ENCODE measurements at regions not wholly inside any gene's neighbourhood (a gene's known extent, or its start where the extent isn't known, plus 50 kb on each side); places are given as distances from the start of the nearest gene placed in this dataset.

DNA sequence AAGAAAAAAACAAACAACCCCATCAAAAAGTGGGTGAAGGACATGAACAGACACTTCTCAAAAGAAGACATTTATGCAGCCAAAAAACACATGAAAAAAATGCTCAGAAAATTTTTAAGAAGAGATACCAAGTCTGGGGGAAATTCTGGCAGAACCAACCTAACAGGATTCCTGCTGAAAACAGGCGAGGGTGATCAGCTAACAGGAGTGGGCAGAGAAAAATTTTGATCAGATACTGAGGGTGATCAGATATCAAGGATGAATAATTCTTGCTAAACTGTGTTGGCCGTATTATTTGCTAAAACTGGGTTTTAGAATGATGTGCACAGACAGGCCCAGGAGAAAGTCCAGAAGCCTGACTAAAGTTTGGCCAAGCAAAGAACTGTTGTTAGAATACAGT is 557.3 kb downstream of the CD109 start:
- no peaks in the 10 kb centered on the region for H3K79me1 ChIP-seq (ENCODE audit: low read length)
- H3K4ac ChIP-seq (ENCODE audit: low read depth, low read length), result no peak overlapping the region
- no CpG with 5 or more reads among the region's 2 CpGs for WGBS (ENCODE audit: extremely low coverage, insufficient coverage, low lambda C conversion rate)

GRCh38 chr6:74250161-74250818 is 554.3 kb downstream of the CD109 start:
- DNase-seq, result no peak
- Histone ChIP-seq H3K4ac (ENCODE audit: low read depth, low read length) (no peak overlapping the region), H3K27ac (ENCODE audit: low read depth, low read length) (no peak overlapping the region), H2BK120ac (ENCODE audit: low read depth, low read length) (no peak overlapping the region), H3K4me1 (ENCODE audit: control insufficient read depth, low read depth, low read length) (no peaks in the 10 kb centered on the region), H2BK5ac (ENCODE audit: low read length) (no peak overlapping the region), H3K4me3 (ENCODE audit: low read length) (no peak overlapping the region), H3K56ac (ENCODE audit: low read length) (no peak overlapping the region), H2BK15ac (replicated peaks; ENCODE audit: low read depth) (no peak overlapping the region), H3K18ac (ENCODE audit: low read length) (no peak overlapping the region), H2AK5ac (ENCODE audit: low read length) (no peak overlapping the region), H3K27me3 (ENCODE audit: insufficient read depth, low read length, poor library complexity) (no peaks in the 10 kb centered on the region), H4K8ac (ENCODE audit: low read depth, low read length) (no peak overlapping the region), H3K79me1 (ENCODE audit: low read length) (no peaks in the 10 kb centered on the region), H3K79me2 (ENCODE audit: control insufficient read depth, insufficient read depth, low read length) (no peaks in the 10 kb centered on the region), H3K23ac (ENCODE audit: low read length) (no peak overlapping the region), H4K5ac (ENCODE audit: low read length) (no peak overlapping the region), H3K9ac (ENCODE audit: low read length) (no peak overlapping the region), H3K4me2 (ENCODE audit: low read length) (no peak overlapping the region), H3K36me3 (ENCODE audit: control insufficient read depth, insufficient read depth, low read length) (no peaks in the 10 kb centered on the region)
- WGBS (ENCODE audit: extremely low coverage, insufficient coverage, low lambda C conversion rate), result no CpG with 5 or more reads among the region's 2 CpGs

More for the DNA sequence above, 557.3 kb downstream of the CD109 start:
- Histone ChIP-seq H3K27me3 (ENCODE audit: insufficient read depth, low read length, poor library complexity) (no peaks in the 10 kb centered on the region), H3K4me1 (ENCODE audit: control insufficient read depth, low read depth, low read length) (no peaks in the 10 kb centered on the region), H2AK5ac (ENCODE audit: low read length) (no peak overlapping the region), H3K79me2 (ENCODE audit: control insufficient read depth, insufficient read depth, low read length) (no peaks in the 10 kb centered on the region), H3K36me3 (ENCODE audit: control insufficient read depth, insufficient read depth, low read length) (no peaks in the 10 kb centered on the region), H3K27ac (ENCODE audit: low read depth, low read length) (no peak overlapping the region), H3K18ac (ENCODE audit: low read length) (no peak overlapping the region), H3K9ac (ENCODE audit: low read length) (no peak overlapping the region), H4K8ac (ENCODE audit: low read depth, low read length) (no peak overlapping the region), H4K5ac (ENCODE audit: low read length) (no peak overlapping the region), H3K4me2 (ENCODE audit: low read length) (no peak overlapping the region), H2BK15ac (replicated peaks; ENCODE audit: low read depth) (no peak overlapping the region), H2BK5ac (ENCODE audit: low read length) (no peak overlapping the region), H3K56ac (ENCODE audit: low read length) (no peak overlapping the region), H2BK120ac (ENCODE audit: low read depth, low read length) (no peak overlapping the region), H3K4me3 (ENCODE audit: low read length) (no peak overlapping the region), H3K23ac (ENCODE audit: low read length) (no peak overlapping the region)
- DNase-seq, result no peak

- Histone ChIP-seq H2BK15ac (replicated peaks; ENCODE audit: low read depth) (no peak overlapping the region), H2BK120ac (ENCODE audit: low read depth, low read length) (no peak overlapping the region), H3K18ac (ENCODE audit: low read length) (no peak overlapping the region), H3K79me2 (ENCODE audit: control insufficient read depth, insufficient read depth, low read length) (no peaks in the 10 kb centered on the region), H4K5ac (ENCODE audit: low read length) (no peak overlapping the region), H2AK5ac (ENCODE audit: low read length) (no peak overlapping the region), H3K27me3 (ENCODE audit: insufficient read depth, low read length, poor library complexity) (no peaks in the 10 kb centered on the region), H3K79me1 (ENCODE audit: low read length) (no peaks in the 10 kb centered on the region), H3K4me2 (ENCODE audit: low read length) (no peak overlapping the region), H3K4me3 (ENCODE audit: low read length) (no peak overlapping the region), H3K4me1 (ENCODE audit: control insufficient read depth, low read depth, low read length) (no peaks in the 10 kb centered on the region), H3K27ac (ENCODE audit: low read depth, low read length) (no peak overlapping the region), H3K4ac (ENCODE audit: low read depth, low read length) (no peak overlapping the region), H2BK5ac (ENCODE audit: low read length) (no peak overlapping the region), H4K8ac (ENCODE audit: low read depth, low read length) (no peak overlapping the region), H3K23ac (ENCODE audit: low read length) (no peak overlapping the region), H3K56ac (ENCODE audit: low read length) (no peak overlapping the region), H3K9ac (ENCODE audit: low read length) (no peak overlapping the region), H3K36me3 (ENCODE audit: control insufficient read depth, insufficient read depth, low read length) (no peaks in the 10 kb centered on the region)
- no CpG with 5 or more reads among the region's 2 CpGs for WGBS (ENCODE audit: extremely low coverage, insufficient coverage, low lambda C conversion rate)
- DNase-seq, result no peak
These were observed 553.7 kb downstream of the CD109 start for GRCh38 chr6:74249658-74250057.

GRCh38 chr6:74248966-74249365 is 553.0 kb downstream of the CD109 start:
- H3K4me3 ChIP-seq (ENCODE audit: low read length), result no peak overlapping the region
- H3K79me2 ChIP-seq (ENCODE audit: control insufficient read depth, insufficient read depth, low read length), result no peaks in the 10 kb centered on the region
- peak; percentile 3 for DNase-seq
- no peak overlapping the region for H2BK120ac ChIP-seq (ENCODE audit: low read depth, low read length)
- no peaks in the 10 kb centered on the region for H3K36me3 ChIP-seq (ENCODE audit: control insufficient read depth, insufficient read depth, low read length)
- H3K4me2 ChIP-seq (ENCODE audit: low read length), result no peak overlapping the region
- no peak overlapping the region for H3K56ac ChIP-seq (ENCODE audit: low read length)
- H4K5ac ChIP-seq (ENCODE audit: low read length), result no peak overlapping the region
- H3K4ac ChIP-seq (ENCODE audit: low read depth, low read length), result no peak overlapping the region
- no peak overlapping the region for H3K18ac ChIP-seq (ENCODE audit: low read length)
- no peaks in the 10 kb centered on the region for H3K27me3 ChIP-seq (ENCODE audit: insufficient read depth, low read length, poor library complexity)
- no peaks in the 10 kb centered on the region for H3K4me1 ChIP-seq (ENCODE audit: control insufficient read depth, low read depth, low read length)
- H3K79me1 ChIP-seq (ENCODE audit: low read length), result no peaks in the 10 kb centered on the region
- no peak overlapping the region for H3K9ac ChIP-seq (ENCODE audit: low read length)
- no peak overlapping the region for H4K8ac ChIP-seq (ENCODE audit: low read depth, low read length)
- no peak overlapping the region for H3K27ac ChIP-seq (ENCODE audit: low read depth, low read length)
- H2BK15ac ChIP-seq (replicated peaks; ENCODE audit: low read depth), result no peak overlapping the region
- WGBS (ENCODE audit: extremely low coverage, insufficient coverage, low lambda C conversion rate), result no CpG with 5 or more reads among the region's 2 CpGs
- no peak overlapping the region for H2BK5ac ChIP-seq (ENCODE audit: low read length)
- H3K23ac ChIP-seq (ENCODE audit: low read length), result no peak overlapping the region
- no peak overlapping the region for H2AK5ac ChIP-seq (ENCODE audit: low read length)

GRCh38 chr6:74222768-74223333 is 526.8 kb downstream of the CD109 start:
- Histone ChIP-seq H3K79me2 (ENCODE audit: control insufficient read depth, insufficient read depth, low read length) (no peaks in the 10 kb centered on the region), H3K4me2 (ENCODE audit: low read length) (no peak overlapping the region), H3K4me1 (ENCODE audit: control insufficient read depth, low read depth, low read length) (no peaks in the 10 kb centered on the region), H3K23ac (ENCODE audit: low read length) (no peak overlapping the region), H3K4me3 (ENCODE audit: low read length) (no peak overlapping the region), H3K36me3 (ENCODE audit: control insufficient read depth, insufficient read depth, low read length) (no peaks in the 10 kb centered on the region), H3K79me1 (ENCODE audit: low read length) (no peaks in the 10 kb centered on the region), H3K4ac (ENCODE audit: low read depth, low read length) (no peak overlapping the region), H3K18ac (ENCODE audit: low read length) (no peak overlapping the region), H2AK5ac (ENCODE audit: low read length) (no peak overlapping the region), H2BK15ac (replicated peaks; ENCODE audit: low read depth) (no peak overlapping the region), H3K56ac (ENCODE audit: low read length) (no peak overlapping the region), H3K27ac (ENCODE audit: low read depth, low read length) (no peak overlapping the region), H2BK5ac (ENCODE audit: low read length) (no peak overlapping the region), H2BK120ac (ENCODE audit: low read depth, low read length) (no peak overlapping the region), H4K5ac (ENCODE audit: low read length) (no peak overlapping the region), H3K27me3 (ENCODE audit: insufficient read depth, low read length, poor library complexity) (no peaks in the 10 kb centered on the region), H4K8ac (ENCODE audit: low read depth, low read length) (no peak overlapping the region), H3K9ac (ENCODE audit: low read length) (no peak overlapping the region)
- WGBS (ENCODE audit: extremely low coverage, insufficient coverage, low lambda C conversion rate), result no CpG with 5 or more reads among the region's 12 CpGs
- peak; percentile 79 for DNase-seq

GRCh38 chr6:74213995-74214394 is 518.0 kb downstream of the CD109 start:
- DNase-seq, result no peak
- Histone ChIP-seq H3K79me1 (ENCODE audit: low read length) (no peaks in the 10 kb centered on the region), H3K9ac (ENCODE audit: low read length) (no peak overlapping the region), H2BK15ac (replicated peaks; ENCODE audit: low read depth) (no peak overlapping the region), H2BK5ac (ENCODE audit: low read length) (no peak overlapping the region), H2BK120ac (ENCODE audit: low read depth, low read length) (no peak overlapping the region), H3K18ac (ENCODE audit: low read length) (no peak overlapping the region), H3K79me2 (ENCODE audit: control insufficient read depth, insufficient read depth, low read length) (no peaks in the 10 kb centered on the region), H3K4me1 (ENCODE audit: control insufficient read depth, low read depth, low read length) (no peaks in the 10 kb centered on the region), H3K23ac (ENCODE audit: low read length) (no peak overlapping the region), H3K27ac (ENCODE audit: low read depth, low read length) (no peak overlapping the region), H3K27me3 (ENCODE audit: insufficient read depth, low read length, poor library complexity) (no peaks in the 10 kb centered on the region), H4K8ac (ENCODE audit: low read depth, low read length) (no peak overlapping the region), H3K4me3 (ENCODE audit: low read length) (no peak overlapping the region), H3K4me2 (ENCODE audit: low read length) (no peak overlapping the region), H2AK5ac (ENCODE audit: low read length) (no peak overlapping the region), H4K5ac (ENCODE audit: low read length) (no peak overlapping the region), H3K4ac (ENCODE audit: low read depth, low read length) (no peak overlapping the region), H3K36me3 (ENCODE audit: control insufficient read depth, insufficient read depth, low read length) (no peaks in the 10 kb centered on the region), H3K56ac (ENCODE audit: low read length) (no peak overlapping the region)
- WGBS (ENCODE audit: extremely low coverage, insufficient coverage, low lambda C conversion rate), result no CpG with 5 or more reads among the region's 2 CpGs
